EH (cell line): ENCODE measurements at regions not wholly inside any gene's neighbourhood (a gene's known extent, or its start where the extent isn't known, plus 50 kb on each side); places are given as distances from the start of the nearest gene placed in this dataset.
"Not testable (repeated sequence)": the region's sequence is repeated elsewhere in the genome, so short reads cannot be mapped to it uniquely, and the experiment has no call there.

Experiments used
- DNase-seq: peaks from one replicate; pipeline ENCODE4 v3.0.0-alpha.2; 2015; ENCODE audit warnings: low read depth

GRCh38 chr5:67880876-67881275 lies 334.7 kb upstream of the PIK3R1 start:
- DNase-seq = no peak

GRCh38 chr5:67880511-67880805 lies 335.1 kb upstream of the PIK3R1 start:
- DNase-seq = no peak

GRCh38 chr5:67879620-67880510 lies 335.7 kb upstream of the PIK3R1 start:
- DNase-seq = peak; percentile 29

GRCh38 chr5:67878933-67879332 lies 336.6 kb upstream of the PIK3R1 start:
- DNase-seq = peak; percentile 45

- no peak for DNase-seq
These were observed 339.2 kb upstream of the PIK3R1 start for GRCh38 chr5:67876371-67876770.

GRCh38 chr5:67875601-67876000 lies 340.0 kb upstream of the PIK3R1 start:
- DNase-seq = peak; percentile 64

GRCh38 chr5:67873935-67874334 lies 341.6 kb upstream of the PIK3R1 start:
- DNase-seq = no peak

GRCh38 chr5:67870662-67871061 lies 344.9 kb upstream of the PIK3R1 start:
- no peak for DNase-seq

GRCh38 chr5:67864335-67864734 lies 351.2 kb upstream of the PIK3R1 start:
- DNase-seq = not testable (repeated sequence)

- no peak for DNase-seq
These were observed 357.0 kb upstream of the PIK3R1 start for GRCh38 chr5:67858471-67859031.

GRCh38 chr5:67857502-67857901 lies 358.1 kb upstream of the PIK3R1 start:
- DNase-seq = no peak

- DNase-seq = no peak
These were observed 360.0 kb upstream of the PIK3R1 start for GRCh38 chr5:67855523-67855922.

- not testable (repeated sequence) for DNase-seq
These were observed 364.6 kb upstream of the PIK3R1 start for GRCh38 chr5:67850906-67851305.

- no peak for DNase-seq
These were observed 370.6 kb upstream of the PIK3R1 start for GRCh38 chr5:67844924-67845323.

GRCh38 chr5:67842806-67843205 lies 372.8 kb upstream of the PIK3R1 start:
- peak; percentile 60 for DNase-seq

GRCh38 chr5:67837225-67837624 lies 378.3 kb upstream of the PIK3R1 start:
- not testable (repeated sequence) for DNase-seq

- peak; percentile 23 for DNase-seq
These were observed 379.1 kb upstream of the PIK3R1 start for GRCh38 chr5:67836496-67836895.

- no peak for DNase-seq
These were observed 384.5 kb upstream of the PIK3R1 start for GRCh38 chr5:67831048-67831447.

GRCh38 chr5:67827541-67827940 lies 388.0 kb upstream of the PIK3R1 start:
- no peak for DNase-seq

- DNase-seq = no peak
These were observed 390.7 kb upstream of the PIK3R1 start for GRCh38 chr5:67824852-67825251.

GRCh38 chr5:67817652-67818051 lies 397.9 kb upstream of the PIK3R1 start:
- DNase-seq = no peak

- DNase-seq = peak; percentile 5
These were observed 399.1 kb upstream of the PIK3R1 start for GRCh38 chr5:67816456-67816855.

- peak; percentile 4 for DNase-seq
These were observed 399.8 kb upstream of the PIK3R1 start for GRCh38 chr5:67815455-67816391.
